ENCODE measurements at regions not wholly inside any gene's neighbourhood (a gene's known extent, or its start where the extent isn't known, plus 50 kb on each side); places are given as distances from the start of the nearest gene placed in this dataset.

GRCh38 chr4:123788577-123788976 lies 392.0 kb downstream of the SPRY1 start:
- no peak for TF ChIP-seq CTCF (IDR thresholded peaks at IDR 0.05)
- TF ChIP-seq POLR2A (IDR thresholded peaks at IDR 0.05): no peak
